ENCODE measurements at regions not wholly inside any gene's neighbourhood (a gene's known extent, or its start where the extent isn't known, plus 50 kb on each side); places are given as distances from the start of the nearest gene placed in this dataset.
"Not testable (repeated sequence)": the region's sequence is repeated elsewhere in the genome, so short reads cannot be mapped to it uniquely, and the experiment has no call there.

DNA sequence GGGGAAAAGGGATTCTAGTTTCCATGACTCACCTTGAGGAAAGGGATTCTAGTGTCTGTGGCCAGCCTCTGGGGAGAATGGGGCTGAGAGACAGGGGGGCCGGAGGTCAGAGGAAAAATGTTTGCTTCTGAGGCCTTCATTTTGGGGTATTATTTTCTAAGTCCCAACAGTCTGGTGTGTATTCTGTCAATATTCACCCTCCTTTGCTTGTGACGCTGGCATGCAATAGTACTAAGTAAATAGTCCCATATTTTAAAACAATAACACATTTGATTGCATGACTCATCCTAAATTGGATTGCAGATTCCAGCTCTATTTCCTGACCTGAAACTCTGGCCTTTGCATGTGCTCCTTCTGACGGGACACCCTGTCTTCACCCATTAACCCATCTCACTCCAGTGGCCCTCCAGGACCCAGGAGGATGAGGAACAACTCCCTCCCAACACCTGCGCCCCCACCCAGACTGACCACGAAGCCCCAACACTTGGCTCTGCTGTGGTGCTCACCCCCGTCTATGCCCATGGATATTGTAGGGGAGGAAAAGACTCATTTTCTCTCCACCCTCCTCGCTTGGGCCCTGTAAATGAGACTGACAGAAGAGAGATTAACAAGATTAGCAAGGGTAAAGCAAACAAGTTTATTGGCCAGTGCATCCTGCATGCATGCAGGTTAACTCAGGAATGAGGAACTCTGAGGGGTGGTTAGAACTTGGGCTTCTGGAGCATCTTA is 495.6 kb upstream of the KLF6 start:
- DNase-seq, result no peak

DNA sequence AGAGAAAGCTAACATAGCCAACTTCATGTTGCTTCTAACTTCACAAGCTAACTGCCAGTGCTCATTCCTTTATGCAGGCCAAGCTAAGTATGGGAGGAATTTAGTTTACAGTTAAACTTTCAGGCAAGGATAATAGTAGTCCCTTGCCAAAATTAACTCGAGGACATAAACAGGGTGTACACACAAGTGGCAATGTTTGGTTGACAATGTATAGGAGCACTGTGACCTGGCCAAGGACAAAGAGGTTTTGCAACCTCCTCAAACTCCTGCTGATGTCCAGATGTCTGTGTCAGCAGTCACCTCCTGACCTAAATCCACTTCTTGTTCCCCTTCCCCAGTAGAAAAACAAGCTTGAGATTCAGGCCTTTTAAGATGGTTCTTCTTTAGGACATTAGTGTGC is 494.6 kb upstream of the KLF6 start:
- DNase-seq, result no peak

DNA sequence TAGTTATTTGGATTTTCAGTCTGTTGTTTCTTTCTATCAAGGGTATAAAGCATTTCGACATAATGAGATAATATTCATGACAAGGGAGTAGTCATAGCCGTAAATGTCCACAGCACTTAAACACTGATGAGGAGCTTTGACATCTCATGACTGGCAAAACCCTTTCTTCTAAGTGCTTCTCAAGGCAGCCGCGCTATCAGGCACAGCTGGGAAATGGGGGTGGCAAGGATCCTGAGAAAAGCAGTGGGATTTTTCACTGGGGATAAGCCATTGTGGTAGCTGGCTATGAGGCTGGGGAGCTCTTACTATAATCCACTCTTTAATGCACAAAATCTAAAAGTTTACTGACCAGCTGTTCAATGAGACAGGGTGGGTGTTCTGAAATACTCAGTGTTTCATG is 493.2 kb upstream of the KLF6 start:
- DNase-seq, result no peak

- DNase-seq, result no peak
These were observed 491.1 kb upstream of the KLF6 start for GRCh38 chr10:4276151-4276550.

DNA sequence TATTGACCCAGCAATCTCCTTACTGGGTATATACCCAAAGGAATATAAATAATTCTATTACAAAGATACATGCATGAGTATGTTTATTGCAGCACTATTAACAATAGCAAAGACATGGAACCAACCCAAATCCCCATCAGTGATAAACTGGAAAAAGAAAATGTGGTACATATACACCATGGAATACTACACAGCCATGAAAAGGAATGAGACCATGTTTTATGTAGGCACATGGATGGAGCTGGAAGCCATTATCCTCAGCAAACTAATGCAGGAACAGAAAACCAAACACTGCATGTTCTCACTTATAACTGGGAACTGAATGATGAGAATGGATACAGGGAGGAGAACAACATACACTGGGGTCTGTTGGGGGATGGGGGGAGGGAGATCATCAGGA is 489.7 kb upstream of the KLF6 start:
- not testable (repeated sequence) for DNase-seq

DNA sequence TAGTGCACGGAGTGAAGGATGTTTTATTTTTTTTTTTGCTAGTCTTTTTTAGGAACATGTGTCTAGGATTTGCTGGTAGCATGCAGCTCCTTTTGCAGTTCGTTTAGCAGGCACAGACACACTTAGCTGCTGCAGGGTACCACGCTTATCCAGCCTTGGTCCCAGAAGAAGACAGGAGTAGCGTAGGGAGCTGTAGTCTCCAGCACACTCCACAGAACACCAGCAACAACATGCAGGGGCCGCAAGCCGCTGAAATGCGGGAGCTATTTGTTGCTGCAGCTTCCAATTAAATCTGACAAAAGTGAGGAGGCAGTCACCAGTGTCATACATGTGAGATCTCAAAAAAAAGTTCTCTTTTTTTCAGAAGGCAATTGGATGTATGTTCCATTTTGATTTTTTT is 486.2 kb upstream of the KLF6 start:
- no peak for DNase-seq

- DNase-seq, result no peak
These were observed 485.1 kb upstream of the KLF6 start for GRCh38 chr10:4270116-4270515.

GRCh38 chr10:4268490-4268889 is 483.5 kb upstream of the KLF6 start:
- not testable (repeated sequence) for DNase-seq

GRCh38 chr10:4267086-4267773 is 482.2 kb upstream of the KLF6 start:
- DNase-seq, result no peak

GRCh38 chr10:4266416-4267085 is 481.5 kb upstream of the KLF6 start:
- DNase-seq, result no peak

- DNase-seq, result no peak
These were observed 481.0 kb upstream of the KLF6 start for GRCh38 chr10:4265964-4266363.

DNA sequence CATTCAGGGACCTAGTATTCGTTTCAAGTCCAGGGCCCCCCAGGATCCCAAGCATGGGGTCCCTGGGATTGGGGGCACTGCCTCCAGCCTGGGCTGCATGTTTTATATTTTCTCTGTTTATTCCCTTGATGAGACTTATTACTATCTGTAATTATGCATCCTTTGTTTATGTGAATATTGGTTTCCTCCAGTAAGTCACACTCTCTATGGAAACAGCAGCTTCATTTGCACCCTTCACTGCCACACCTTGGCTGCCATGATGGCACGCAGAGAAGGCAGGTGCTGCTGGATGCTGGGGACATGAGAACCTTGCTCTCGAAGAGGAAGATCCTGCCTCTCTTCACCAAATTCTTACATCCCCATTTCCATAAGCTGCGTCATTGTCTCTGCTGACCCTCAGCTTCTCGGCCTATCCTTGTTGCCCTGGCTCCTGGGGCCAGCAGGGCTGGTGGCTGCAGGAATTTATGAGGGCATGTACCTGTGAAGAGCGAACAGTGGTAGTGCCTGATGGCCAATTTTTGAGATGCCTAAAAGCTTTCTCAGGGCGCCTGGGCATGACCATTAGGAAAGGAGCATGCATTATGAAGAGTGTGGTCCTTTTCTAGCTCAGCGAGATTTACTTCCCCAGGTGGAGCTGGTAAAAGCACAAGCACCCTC is 479.3 kb upstream of the KLF6 start:
- DNase-seq, result no peak

GRCh38 chr10:4263601-4263921 is 478.6 kb upstream of the KLF6 start:
- DNase-seq, result no peak

DNA sequence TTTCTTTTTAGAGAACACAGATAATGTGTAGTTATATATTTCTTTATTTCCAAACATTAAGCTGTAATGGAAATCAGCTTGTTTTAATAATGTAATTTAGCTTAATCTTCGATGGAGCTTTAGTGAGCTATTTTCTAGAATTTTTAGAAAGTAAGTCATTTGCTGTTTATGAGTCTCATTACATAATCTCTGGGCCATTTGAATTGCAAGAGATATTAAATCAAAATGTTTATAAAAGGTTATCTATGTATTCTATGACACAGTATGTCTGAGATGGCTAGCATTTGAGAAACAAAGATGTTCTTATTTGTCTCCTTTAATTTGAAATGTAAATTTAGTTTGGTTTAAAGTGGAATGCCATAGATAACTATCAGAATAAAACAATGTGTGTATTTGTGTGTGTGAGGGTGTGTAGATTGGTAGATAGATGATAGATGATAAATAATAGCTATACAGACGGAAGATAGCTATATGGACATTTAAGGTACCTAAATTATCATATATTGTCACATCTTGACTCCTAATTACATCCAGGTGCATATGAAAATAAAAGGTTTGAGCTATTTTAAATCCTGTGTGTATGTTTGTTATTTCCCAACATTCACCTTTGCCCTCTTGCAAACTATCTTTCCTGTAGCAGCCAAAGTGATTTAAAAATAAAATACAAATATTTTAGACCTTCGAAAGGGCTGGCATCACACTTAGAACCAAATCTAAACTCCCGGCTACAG is 478.0 kb upstream of the KLF6 start:
- DNase-seq, result no peak

DNA sequence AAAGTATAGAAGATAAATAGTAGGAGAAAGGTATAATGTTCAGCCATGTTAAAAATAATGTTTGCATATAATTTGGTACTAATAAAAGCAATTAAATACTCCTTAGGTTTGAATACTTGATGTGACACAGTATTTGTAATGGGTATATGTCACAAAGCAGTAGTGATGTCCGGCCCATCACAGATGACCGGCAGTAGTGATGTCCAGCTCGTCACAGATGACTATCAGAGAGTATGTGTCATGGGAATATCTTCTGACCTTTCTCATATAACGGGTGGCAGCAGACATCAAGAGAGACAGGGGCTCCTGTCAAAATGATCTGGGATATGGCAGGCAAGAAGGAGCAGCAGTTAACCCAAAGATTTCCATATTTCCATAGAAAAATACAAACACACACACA is 477.4 kb upstream of the KLF6 start:
- no peak for DNase-seq

DNA sequence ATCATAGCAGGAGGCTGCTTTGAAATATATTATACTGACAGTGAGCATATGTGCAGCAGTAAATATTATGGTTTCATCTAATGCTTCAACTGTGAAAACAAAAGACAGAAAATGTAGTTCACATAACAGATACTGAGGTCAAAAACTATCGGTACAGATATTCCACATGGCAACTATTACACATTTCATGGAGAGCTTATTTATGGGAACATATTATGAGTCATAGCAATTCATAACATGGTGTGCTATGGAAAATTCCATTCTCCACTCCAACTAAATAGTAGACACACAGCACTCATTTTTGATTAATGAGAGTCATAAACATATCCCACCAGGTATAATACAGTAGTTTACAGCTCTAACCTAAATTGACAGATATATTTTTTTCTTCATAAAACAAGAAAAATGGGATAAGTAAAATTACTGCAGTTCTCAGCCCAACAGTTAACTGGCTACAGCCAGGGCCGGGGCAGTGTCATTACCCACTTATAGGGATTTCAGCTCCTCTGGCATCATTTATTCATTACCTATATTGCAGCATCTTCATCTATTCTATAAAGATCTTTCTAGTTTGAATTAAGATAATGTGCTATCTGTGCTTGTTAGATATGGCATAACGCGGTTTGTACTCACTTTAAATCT is 475.6 kb upstream of the KLF6 start:
- no peak for DNase-seq

- DNase-seq, result no peak
These were observed 473.0 kb upstream of the KLF6 start for GRCh38 chr10:4257939-4258465.

DNA sequence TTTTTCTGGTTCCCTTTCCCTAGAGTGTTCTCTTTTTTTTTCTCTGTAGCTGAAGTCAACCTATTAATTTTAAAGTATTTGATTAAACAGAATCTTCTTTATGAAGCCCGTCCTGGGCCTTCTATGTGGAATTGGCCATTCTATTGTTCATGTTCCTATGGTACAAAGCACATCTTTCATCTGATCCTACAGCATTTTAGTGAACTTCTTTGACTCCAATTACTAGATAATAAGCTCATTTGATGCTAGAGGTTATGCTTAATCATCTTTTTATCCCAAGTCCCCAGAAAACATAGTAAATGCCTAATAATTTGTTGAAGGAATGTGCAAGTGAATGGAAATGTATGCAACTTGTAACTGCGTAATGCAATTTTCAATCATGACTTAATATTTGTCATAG is 472.0 kb upstream of the KLF6 start:
- no peak for DNase-seq

- no peak for DNase-seq
These were observed 470.7 kb upstream of the KLF6 start for GRCh38 chr10:4255751-4256150.

GRCh38 chr10:4254101-4254994 is 469.3 kb upstream of the KLF6 start:
- DNase-seq, result no peak

DNA sequence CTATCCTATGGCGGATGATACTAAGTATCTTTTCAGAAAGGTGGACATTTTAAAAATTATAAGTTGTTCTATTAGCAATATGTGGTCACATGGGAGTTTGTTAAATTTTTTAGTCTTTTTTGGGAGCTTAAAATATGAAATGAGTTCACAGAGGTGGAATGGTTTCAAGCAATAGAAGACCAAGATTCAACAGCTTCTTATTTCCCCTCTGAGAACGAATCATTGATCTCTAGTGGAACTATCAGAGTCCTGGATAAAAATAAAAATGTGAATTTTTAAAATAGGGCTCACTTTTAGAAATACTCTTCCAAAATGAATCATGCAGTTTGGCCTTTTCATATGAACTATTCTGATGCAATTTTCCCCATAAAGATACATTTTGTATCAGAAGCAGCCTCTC is 467.7 kb upstream of the KLF6 start:
- DNase-seq, result no peak

DNA sequence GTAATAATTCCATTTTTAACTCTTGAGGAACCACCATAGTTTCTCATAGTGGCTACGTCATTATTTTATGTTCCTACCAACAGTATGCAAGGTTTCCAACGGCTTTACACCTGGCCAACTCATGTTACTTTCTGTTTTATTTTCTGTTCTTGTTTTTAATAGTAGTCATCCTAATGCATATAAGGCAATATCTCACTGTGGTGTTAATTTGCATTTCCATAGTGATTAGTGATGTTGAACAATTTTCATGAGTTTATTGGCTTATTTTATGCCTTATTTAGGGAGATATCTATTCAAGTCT is 465.5 kb upstream of the KLF6 start:
- DNase-seq, result no peak
